MCF 10A (cell line): ENCODE measurements at regions not wholly inside any gene's neighbourhood (a gene's known extent, or its start where the extent isn't known, plus 50 kb on each side); places are given as distances from the start of the nearest gene placed in this dataset.

ENCODE experiments used
- BruUV-seq: library from RNA; stranded (reverse); fragments of 400-500 nt; replicated peaks from 2 replicates; lab custom pipeline; 2021; lab: Mats Ljungman, UMichigan
- CTCF ChIA-PET: fragments of 300-600 bp; sonication (Branson Sonifier 250); formaldehyde crosslinking; extraction: SDS; loops from one replicate; lab custom pipeline; 2021; ENCODE audit warnings: antibody characterized with exemption, inconsistent platforms; lab: Yijun Ruan, JAX
- POLR2A ChIA-PET: fragments of 300-600, 350-650 bp; sonication (Branson Sonifier 250); formaldehyde crosslinking; extraction: SDS; loops from one replicate; lab custom pipeline; 2020; ENCODE audit warnings: antibody characterized with exemption, inconsistent platforms; lab: Yijun Ruan, JAX
- DNase-seq: peaks from one replicate; pipeline ENCODE4 v3.0.0-alpha.2; 2018; ENCODE audit not compliant: unreplicated experiment
- H3K27ac Mint-ChIP-seq: one replicate; pipeline ENCODE4 v1.8.0; 2022; ENCODE audit warnings: mild to moderate bottlenecking, low read depth, mixed read lengths; ENCODE audit not compliant: unreplicated experiment
- H3K27me3 Mint-ChIP-seq: one replicate; pipeline ENCODE4 v1.8.0; 2022; ENCODE audit warnings: mixed read lengths; ENCODE audit not compliant: insufficient read depth, unreplicated experiment
- H3K36me3 Mint-ChIP-seq: one replicate; pipeline ENCODE4 v1.8.0; 2022; ENCODE audit warnings: mild to moderate bottlenecking, moderate library complexity, mixed read lengths; ENCODE audit not compliant: insufficient read depth, unreplicated experiment
- H3K4me1 Mint-ChIP-seq: one replicate; pipeline ENCODE4 v1.8.0; 2022; ENCODE audit warnings: mixed read lengths; ENCODE audit not compliant: insufficient read depth, unreplicated experiment
- H3K4me3 Mint-ChIP-seq: one replicate; pipeline ENCODE4 v1.8.0; 2022; ENCODE audit warnings: mild to moderate bottlenecking, moderate library complexity, mixed read lengths; ENCODE audit not compliant: unreplicated experiment
- H3K9me3 Mint-ChIP-seq: one replicate; pipeline ENCODE4 v1.8.0; 2022; ENCODE audit warnings: mixed read lengths; ENCODE audit not compliant: unreplicated experiment
- intact Hi-C: fragments of 100-400 bp; cut with micrococcal nuclease; formaldehyde crosslinking; loops from 2 replicates; pipeline ENCODE4 v1.14.1; 2022
- TF ChIP-seq, protein P1 (sequence below): fragments of 200-600 bp; IDR thresholded peaks from one replicate; pipeline ENCODE4 v1.8.0; 2022; ENCODE audit warnings: antibody characterized with exemption, mild to moderate bottlenecking; ENCODE audit not compliant: unreplicated experiment

DNA sequence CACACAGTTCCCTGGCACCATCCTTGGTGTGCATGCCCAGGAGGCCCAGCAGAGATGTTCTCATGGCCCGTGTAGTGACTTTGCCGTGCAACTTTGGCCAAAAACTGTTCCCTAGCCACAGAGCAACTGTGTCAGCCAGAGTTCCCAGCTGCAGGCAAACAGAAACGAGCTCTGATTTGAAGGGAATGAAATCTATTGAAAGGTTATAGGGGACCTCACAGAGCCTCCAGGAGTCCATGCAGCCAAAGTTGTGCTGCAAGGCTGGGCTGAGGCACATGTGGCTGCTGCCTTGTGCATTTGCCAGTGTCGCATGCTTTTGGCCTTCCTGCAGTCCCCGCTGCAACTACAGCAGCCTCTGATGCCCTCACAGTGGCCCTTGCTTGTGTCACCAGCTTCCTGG, 70.5 kb downstream of the PLXNA1 start:
- ChIA-PET POLR2A (no interaction called here), CTCF (no interaction called here)
- BruUV-seq, result no TSS peak
- H3K27ac Mint-ChIP-seq, result no peak overlapping the region
- H3K4me3 Mint-ChIP-seq, result no peak overlapping the region
- intact Hi-C loops, result no loop called here
- H3K27me3 Mint-ChIP-seq, result no peaks in the 10 kb centered on the region
- peaks cover 22% of the 10 kb centered on the region for H3K9me3 Mint-ChIP-seq
- TF ChIP-seq, protein P1, sequence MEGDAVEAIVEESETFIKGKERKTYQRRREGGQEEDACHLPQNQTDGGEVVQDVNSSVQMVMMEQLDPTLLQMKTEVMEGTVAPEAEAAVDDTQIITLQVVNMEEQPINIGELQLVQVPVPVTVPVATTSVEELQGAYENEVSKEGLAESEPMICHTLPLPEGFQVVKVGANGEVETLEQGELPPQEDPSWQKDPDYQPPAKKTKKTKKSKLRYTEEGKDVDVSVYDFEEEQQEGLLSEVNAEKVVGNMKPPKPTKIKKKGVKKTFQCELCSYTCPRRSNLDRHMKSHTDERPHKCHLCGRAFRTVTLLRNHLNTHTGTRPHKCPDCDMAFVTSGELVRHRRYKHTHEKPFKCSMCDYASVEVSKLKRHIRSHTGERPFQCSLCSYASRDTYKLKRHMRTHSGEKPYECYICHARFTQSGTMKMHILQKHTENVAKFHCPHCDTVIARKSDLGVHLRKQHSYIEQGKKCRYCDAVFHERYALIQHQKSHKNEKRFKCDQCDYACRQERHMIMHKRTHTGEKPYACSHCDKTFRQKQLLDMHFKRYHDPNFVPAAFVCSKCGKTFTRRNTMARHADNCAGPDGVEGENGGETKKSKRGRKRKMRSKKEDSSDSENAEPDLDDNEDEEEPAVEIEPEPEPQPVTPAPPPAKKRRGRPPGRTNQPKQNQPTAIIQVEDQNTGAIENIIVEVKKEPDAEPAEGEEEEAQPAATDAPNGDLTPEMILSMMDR, result no peak
- no peaks in the 10 kb centered on the region for H3K36me3 Mint-ChIP-seq
- H3K4me1 Mint-ChIP-seq, result peaks cover 8% of the 10 kb centered on the region
- no peak for DNase-seq

DNA sequence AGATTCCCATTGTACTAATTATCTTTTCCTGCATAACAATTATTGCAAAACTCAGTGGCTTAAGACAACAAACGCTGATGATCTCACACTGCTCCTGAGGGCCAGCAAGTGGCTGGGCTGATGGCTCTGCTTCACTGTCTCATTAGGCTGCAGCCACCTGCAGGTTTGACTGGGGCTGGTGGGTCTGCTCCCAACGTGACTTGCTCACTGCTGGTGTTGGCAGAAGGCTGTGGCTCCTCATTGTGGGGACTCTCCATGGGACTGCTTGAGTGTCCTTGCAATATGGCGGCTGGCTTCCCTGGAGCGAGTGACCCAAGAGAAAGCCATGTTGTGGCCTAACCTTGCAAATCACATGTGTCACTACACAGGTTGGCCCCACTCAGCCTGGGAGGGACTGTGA, 71.1 kb downstream of the PLXNA1 start:
- Mint-ChIP-seq H3K4me1 (peaks cover 6% of the 10 kb centered on the region), H3K27me3 (no peaks in the 10 kb centered on the region), H3K4me3 (no peak overlapping the region), H3K9me3 (peaks cover 19% of the 10 kb centered on the region), H3K27ac (no peak overlapping the region), H3K36me3 (no peaks in the 10 kb centered on the region)
- intact Hi-C loops, result no loop called here
- DNase-seq, result no peak
- CTCF ChIA-PET, result no interaction called here
- TF ChIP-seq, protein P1, result no peak
- POLR2A ChIA-PET, result interaction anchor here (0.7 kb wide), 1 partner anchor 29 kb away, joined by 3 read pairs; no protein-coding TSS in a partner anchor
- no TSS peak for BruUV-seq

DNA sequence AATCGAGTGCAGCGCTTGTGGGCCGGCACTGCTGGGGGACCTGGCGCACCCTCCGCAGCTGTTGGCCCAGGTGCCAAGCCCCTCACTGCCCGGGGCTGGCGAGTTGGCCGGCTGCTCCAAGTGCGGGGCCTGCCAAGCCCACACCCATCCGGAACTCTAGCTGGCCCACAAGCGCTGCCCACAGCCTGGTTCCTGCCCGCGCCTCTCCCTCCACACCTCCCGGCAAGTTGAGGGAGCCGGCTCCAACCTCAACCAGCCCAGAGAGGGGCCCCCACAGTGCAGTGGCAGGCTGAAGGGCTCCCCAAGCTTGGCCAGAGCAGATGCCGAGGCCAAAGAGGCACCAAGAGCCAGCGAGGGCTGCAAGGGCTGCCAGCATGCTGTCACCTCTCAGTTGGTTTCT, 73.4 kb downstream of the PLXNA1 start:
- Mint-ChIP-seq H3K27ac (no peak overlapping the region), H3K4me3 (no peak overlapping the region), H3K27me3 (no peaks in the 10 kb centered on the region), H3K4me1 (no peaks in the 10 kb centered on the region), H3K9me3 (peaks cover 11% of the 10 kb centered on the region), H3K36me3 (no peaks in the 10 kb centered on the region)
- no TSS peak for BruUV-seq
- TF ChIP-seq, protein P1, result no peak
- DNase-seq, result no peak
- intact Hi-C loops, result no loop called here
- CTCF ChIA-PET, result no interaction called here
- POLR2A ChIA-PET, result no interaction called here

DNA sequence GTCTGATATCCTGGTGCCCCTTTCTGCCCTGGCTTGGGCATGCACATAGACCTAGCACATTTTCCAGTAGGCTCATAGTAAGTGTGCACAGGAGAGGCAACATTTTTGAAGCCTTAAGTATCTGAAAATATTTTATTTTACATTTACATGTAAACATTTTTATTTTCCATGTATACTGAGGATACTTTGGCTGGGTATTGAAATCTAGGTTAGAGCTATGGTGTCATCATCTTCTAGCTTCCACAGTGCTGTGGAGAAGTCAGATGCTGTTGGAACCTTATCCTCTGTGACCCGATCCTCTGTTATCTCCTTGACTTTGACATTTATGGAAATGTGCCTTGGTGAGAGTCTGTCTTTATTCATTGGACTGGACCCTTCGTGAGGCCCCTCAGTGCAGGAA, 74.1 kb downstream of the PLXNA1 start:
- no peak for DNase-seq
- TF ChIP-seq, protein P1, result no peak
- no TSS peak for BruUV-seq
- Mint-ChIP-seq H3K4me3 (no peak overlapping the region), H3K27ac (no peak overlapping the region), H3K9me3 (peaks cover 11% of the 10 kb centered on the region), H3K27me3 (no peaks in the 10 kb centered on the region), H3K36me3 (no peaks in the 10 kb centered on the region), H3K4me1 (no peaks in the 10 kb centered on the region)
- POLR2A ChIA-PET, result no interaction called here
- CTCF ChIA-PET, result no interaction called here
- intact Hi-C loops, result no loop called here
